NCI-H748 (cell line): ENCODE measurements at regions not wholly inside any gene's neighbourhood (a gene's known extent, or its start where the extent isn't known, plus 50 kb on each side); places are given as distances from the start of the nearest gene placed in this dataset.

ENCODE experiments used
- DNase-seq: peaks from one replicate; lab custom pipeline; 2025; ENCODE audit not compliant: unreplicated experiment; lab: John Stamatoyannopoulos, UW

DNA sequence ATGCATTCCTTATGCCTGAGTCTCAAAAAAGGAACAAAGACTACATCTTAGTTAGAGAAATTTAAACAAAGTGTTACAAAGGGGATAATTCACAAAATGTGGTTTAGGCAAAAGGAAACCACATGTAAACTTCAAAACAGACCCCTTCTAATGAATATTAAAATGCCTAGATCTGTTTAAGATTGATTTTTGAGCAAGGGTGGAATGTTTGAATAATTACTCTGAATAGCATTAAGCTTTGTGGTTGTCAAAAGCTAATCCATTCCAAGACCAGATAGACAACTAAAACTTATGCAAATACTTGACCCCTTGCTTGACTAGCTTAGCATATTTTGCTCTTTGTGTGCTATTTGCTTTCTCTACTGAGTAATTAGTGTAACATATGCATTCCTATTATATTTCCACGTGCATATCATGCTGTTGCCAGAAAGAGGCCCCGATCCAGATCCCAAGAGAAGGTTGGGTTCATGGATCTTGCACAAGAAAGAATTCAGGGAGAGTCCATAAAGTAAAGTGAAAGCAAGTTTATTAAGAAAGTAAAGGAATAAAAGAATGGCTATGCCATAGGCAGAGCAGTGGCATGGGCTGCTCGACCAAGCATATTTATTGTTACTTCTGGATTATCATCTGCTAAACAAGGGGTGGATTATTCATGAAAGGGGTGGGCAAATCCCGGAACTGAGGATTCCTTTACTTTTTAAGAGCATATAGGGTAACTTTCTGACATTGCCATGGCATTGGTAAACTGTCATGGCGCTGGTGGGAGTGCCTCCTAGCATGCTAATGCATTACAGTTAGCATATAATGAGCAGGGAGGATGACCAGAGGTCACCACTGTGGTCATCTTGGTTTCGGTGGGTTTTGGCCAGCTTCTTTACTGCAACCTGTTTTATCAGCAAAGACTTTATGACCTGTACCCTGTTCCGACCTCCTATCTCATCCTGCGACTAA lies 1193.4 kb upstream of the EYS start:
- no peak for DNase-seq

DNA sequence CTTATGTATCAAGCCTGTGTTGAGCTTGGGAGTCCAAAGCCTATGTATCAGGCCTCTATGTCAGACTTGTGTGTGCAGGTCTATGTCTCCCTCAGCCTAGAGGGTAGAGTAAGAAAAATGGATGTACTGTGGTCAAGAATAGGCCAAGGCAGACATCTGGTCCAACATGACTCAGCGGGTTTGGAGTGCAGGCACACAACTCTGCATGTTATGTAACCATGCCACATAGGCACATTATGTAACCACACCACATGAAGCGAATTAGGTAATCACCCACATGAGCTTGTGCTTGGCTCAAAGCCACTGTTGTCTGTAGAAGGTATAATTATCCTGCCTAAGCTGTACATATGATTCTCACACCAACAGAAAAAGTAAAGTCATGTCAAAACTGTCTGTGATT lies 1190.5 kb upstream of the EYS start:
- DNase-seq: peak; percentile 57

DNA sequence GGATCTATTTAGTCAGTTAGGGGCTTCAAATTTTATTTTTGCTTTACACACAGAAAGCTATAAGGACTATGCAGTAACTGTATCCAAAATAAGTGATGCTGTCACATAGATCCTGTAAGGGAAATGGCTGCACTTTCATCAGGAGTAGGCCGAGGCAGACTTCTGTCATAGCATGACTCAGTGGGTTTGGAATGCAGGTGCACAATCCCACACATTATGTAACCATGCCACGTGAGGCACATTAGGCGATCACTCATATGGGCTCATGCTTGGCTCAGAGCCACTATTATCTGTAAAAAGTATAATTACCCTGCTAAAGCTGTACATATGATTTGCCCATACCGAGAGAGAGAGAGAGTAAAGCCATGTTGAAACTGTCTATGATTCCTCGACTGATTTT lies 1189.4 kb upstream of the EYS start:
- DNase-seq: no peak

DNA sequence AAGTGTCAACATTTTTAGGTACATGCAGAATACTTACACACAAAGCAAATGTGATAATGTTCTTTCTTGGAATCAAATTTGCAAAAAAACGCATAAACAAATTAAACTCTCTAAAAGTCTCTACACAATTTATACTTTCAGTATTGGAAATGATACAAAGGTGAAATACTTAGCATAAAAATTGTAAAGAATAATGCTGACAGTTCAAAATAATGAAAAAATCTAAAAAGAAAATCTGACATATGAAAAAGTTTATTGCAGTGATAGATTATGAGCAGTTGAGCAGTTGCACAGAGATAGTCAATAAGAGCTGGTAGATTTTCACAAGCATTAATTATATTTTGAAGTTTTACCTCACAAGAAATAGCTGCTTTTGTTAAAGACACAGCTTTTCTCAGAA lies 1176.4 kb upstream of the EYS start:
- no peak for DNase-seq

DNA sequence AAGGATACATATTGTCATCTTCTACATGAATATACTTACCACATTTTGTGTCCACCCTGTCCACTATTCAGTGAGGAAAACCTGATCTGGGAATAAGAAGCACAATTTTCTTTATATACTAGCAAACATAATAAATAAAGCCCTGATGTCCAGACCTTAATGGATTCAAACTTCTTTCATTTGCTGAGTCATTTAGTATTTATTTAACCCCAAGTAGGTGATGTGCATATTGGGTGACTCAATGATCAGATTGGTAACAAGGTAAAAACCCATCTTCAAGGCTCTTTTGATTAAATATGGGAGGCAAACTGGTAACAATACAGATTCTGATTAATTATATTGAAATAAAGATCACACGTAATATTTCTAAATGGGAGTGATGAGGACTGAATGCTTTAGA lies 1159.8 kb upstream of the EYS start:
- no peak for DNase-seq

DNA sequence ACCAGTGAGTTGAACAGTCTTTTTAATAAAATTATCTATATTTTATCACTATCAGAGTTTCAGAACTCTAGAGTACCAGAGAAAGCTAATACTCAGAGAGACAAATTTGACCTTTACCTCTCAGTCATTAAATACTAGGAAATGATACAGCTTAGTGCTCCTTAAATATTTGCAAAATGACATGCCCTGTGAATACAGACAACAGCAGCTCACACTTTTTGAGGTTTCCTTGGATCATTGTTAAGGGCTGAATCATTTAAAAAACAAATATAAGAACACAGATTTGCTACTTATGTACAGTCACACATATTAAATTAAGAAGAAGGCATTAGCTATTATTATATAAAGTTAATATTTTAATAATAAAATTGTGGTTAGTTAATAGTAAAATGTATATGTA lies 1158.7 kb upstream of the EYS start:
- DNase-seq: no peak

DNA sequence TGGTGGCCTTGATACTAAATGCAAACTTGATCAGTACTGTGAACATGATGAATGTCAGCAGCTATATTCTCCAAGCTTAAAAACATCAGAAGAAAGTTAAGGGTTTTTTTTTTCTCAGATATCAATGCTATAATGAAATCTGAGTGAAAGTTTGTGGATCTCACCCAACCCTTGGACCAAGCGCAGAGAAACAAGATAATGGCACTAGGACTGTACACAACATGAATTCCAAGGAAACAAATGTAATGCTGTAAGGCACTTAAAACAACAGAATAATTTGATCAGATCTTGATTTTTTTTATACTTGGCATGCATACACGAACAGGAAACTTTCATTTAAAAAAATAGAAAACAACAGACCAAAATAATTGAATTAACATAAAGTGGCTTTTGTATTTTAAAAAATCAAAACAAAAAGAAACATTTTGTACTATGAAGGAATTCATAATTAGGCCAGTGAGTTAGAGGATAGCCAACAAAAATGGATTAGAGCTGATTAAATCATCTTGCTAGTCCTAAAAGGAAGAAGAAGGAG lies 1154.0 kb upstream of the EYS start:
- DNase-seq: no peak

DNA sequence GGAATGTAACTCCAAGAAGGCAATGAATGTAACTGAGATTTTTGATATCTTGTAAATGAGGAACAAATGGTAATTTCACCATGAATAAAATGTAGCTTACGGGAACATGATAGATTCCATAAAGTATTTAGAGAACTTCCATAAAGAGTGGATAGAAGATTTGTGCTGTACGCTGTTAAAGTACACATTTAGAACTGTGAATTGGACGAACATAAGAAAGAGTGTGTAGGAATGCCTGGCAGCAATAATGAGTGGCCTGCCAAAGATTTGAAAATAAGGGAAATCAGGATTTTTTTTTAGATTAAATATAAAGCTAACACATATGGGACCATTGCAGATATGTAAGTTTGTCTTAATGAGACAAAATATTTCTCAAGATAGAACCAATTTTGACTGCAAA lies 1153.3 kb upstream of the EYS start:
- no peak for DNase-seq

DNA sequence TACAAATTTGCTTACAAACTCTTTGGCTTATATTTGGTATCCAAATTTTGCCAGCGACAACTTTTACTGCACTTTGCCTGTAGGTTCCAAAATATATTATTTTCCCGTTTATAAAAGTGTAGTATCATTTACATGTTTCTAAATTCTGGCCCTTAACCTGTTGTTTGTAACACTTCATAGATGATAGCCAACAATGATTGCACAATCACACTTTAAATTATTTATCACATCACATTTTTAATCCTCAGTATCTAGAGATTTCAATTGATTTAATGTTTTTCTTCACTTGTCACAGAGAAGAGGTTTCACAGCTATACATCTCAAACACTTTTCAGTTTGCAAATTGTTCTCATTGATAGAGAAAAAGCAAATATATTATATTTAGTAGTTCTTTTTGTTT lies 1151.2 kb upstream of the EYS start:
- DNase-seq: no peak

DNA sequence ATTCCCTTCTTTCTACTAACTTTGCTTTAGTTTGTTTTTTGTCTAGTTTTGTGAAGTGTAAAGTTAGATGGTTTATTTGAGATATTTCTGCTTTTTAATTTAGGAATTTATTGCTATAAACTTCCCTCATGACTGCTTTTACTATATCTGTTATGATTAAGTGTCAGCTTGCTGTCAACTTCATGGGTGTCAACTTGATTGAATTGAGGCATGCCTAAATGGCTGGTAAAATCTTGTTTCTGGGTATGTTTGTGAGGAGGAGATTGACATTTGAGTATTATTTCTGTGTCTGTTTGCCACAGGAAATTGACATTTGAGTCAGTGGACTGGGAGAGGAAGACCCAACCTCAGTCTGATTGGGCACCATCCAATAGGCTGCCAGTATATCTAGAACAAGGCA lies 1147.0 kb upstream of the EYS start:
- DNase-seq: no peak

DNA sequence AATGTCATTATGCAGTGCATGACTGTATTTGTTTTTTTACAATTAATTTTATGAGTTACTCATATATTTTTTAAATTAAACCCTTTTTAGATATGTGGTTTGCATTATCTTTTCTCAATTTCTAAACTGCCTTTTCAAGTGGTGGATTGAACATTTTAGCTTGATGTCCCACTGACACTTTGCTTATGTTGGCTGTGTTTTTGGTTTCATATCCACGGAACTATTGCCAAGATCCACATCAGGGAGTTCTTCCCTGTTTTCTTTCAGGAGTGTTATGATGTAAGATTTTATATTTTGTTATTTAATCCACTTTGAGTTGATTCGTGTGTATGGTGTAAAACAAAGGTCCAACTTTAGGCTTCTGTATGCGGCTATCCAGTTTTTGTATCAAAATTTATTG lies 1144.9 kb upstream of the EYS start:
- no peak for DNase-seq

DNA sequence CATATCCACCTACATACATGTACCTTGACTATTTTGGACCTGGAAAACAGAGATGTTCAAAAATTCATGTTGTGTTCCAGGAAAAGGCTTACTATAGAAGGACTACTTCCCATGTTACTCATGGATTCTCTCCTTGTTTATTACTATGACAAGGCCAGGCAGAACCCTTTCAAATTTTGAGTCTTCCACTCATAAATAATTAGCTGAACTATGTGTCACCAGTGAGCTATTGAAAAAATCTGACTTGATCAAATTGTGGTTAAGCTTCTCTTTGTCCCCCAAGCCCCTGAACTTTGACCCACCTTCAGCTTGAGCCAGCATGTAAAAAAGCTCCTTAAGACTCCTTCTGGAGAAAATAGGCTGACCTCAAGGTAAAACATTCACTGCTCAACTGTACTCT lies 1142.8 kb upstream of the EYS start:
- no peak for DNase-seq

DNA sequence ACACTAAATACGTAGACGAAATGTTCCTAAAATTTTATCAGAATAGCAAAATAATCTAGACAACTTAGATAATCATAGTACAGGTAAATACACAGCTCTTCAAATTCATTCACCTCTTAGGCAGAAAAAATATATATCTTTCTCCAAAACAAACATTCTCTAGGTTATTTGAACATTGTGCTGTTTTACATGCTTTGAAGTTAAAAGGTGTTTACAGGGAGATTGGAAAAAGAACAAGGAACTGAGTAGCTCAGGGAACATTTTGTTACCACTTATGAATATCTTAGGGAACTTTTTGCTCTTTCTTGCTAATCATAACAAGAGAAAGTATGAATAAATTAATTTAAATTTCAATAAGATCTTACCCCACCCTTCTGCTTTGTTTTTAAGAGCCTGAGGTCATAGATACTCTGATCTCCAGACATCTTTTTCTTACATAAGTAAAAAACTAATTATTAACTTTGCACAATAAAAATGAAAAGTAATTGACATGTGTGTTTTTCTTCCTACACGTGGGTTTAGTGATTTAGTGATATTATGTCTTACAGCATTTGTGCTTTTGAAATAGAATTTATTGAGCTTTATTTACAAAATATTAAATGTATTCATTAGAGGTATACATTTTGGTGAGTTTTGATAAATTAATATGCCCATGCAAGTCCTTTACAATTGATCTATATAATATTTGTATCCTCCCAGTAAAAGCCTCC lies 1141.4 kb upstream of the EYS start:
- DNase-seq: no peak

DNA sequence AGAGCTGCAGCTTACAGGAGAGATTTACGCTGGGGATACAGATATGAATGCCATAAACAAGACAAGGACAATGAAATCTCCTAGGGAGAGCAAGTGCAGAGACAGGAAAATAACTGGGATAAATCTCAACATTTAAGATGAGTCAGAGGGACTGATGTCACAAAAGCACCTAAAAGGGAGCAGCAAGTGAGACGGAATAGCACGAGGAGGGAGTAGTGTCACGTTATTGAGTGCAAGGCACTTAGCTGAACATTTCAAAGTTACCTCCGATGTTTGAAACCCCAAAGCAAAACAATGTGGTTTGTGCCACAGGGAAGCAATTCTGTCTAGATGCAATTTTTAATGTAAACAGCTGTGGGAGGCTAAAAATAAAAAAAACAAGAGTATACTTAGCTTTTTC lies 1131.7 kb upstream of the EYS start:
- no peak for DNase-seq

DNA sequence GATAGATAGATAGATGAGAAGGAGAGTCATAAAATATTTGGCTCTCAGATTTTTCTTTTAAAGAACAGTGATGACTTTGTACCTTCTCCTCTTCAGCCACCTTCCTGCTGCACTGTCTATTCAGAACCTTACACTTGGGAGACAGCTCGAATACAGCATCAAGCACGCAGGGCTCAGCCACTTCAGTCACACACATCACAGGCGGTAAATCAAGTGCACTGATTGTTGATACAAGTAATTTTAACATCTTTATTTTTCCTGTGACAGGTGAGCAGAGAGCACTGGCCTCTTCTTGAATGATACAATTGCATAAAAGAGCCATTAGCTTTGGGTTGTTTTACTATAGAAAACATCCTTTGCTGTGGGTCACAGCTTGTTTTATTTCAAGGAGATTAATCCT lies 1118.5 kb upstream of the EYS start:
- peak; percentile 82 for DNase-seq

DNA sequence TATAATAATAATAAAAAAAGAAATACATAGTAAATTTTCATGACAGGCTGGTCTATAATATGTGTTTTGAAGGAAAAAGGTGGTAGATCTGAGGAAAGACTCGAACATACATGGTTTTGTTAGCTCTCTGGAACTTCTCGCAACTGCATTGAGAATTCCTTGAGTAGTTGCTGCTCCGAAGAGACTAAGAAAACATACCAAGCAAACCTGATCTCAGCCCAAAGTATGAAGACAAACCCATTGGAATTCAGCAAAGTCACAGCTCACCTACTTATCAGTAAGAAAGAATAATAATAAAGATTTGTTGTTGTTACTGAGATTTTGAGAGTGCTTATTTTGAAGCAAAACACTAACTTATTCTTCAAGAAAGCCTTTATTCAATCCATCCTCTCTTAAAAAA lies 1107.1 kb upstream of the EYS start:
- DNase-seq: no peak

DNA sequence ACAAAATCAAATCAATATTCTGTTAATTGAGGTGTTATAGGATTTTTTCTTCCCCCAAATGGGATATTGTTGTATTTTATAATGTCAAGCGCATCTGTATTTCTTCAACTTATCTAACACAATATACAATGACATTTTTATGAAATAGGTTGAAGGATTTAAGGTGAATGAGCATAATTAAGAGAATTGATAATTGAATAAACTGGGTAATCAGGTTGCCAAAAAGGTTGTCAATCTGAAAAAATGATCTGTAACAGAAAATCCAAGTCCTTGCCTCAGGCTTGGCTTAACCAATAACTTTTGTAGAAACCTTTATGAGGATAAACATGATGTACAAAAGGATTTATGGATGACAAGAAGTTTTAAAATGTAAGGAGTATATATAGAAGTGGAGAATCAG lies 1101.7 kb upstream of the EYS start:
- DNase-seq: no peak

DNA sequence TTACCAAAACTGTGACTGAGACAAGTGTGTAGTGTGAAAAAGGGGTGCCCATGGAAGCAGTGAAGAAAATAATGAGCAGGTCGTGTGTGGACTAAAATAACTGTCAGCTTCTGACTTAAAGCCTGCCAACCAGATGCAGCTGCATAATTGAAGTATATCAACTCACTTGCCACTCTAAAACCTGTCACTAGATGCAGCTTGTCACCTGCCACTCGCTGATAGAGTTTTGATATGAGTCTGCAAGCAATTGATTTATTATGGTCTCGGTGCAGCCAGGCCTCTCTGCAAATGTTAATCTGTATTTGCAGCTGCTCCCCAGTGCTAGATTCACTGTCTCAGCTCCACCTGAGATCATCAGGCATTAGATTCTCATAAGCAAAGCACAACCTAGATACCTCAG lies 1090.0 kb upstream of the EYS start:
- no peak for DNase-seq

DNA sequence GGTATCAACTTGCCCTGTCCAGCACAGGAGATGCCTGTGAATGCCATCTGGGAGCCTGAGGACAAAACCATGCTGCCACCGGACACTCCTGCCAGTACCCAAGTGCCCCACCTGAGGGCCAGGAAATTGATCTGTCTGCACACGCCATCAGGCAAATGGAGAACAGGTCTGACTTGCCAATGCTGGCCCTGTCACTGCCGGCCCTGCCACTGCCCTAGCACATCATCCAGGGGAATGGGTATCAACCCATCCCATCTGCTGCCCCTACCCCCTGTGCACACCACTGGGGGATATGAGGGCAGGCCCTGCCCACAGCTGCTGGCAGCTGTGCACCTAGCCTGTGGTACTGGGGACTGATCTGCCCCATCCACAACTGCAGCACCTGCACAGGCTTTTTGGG lies 1081.6 kb upstream of the EYS start:
- no peak for DNase-seq

DNA sequence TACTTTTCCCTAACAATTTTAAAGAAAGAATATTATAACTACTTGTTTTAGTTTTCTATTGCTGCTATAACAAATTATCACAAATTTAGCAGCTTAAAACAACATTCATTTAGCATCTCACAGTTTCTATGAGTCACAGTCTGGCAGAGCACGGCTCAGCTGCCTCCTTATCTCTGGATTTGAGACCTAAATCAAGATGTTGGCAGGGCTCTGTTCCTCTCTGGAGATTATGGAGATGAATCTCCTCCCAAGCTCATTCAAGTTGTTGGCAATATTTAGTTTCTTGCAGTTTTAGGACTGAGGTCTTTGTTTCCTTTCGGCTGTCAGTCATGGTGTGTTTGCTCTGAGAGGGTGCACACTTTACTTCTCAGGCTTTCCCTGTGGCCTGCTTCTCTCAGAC lies 1065.8 kb upstream of the EYS start:
- DNase-seq: no peak

DNA sequence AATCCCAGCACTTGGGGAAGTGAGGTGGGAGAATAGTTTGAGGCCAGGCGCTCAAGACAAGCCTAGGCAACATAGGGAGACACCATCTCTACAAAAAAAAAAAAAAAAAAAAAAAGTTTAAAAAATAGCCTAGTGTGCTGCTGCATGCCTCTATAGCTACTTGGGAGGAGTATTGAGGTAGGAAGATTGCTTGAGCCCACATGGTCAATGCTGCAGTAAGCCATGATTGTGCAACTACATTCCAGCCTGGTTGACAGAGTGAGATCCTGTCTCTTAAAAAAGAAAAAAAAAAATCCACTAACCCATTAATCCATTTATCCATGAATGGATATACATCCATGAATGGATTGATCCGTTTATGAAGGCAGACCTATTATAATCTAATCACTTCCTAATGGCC lies 1064.6 kb upstream of the EYS start:
- DNase-seq: no peak

DNA sequence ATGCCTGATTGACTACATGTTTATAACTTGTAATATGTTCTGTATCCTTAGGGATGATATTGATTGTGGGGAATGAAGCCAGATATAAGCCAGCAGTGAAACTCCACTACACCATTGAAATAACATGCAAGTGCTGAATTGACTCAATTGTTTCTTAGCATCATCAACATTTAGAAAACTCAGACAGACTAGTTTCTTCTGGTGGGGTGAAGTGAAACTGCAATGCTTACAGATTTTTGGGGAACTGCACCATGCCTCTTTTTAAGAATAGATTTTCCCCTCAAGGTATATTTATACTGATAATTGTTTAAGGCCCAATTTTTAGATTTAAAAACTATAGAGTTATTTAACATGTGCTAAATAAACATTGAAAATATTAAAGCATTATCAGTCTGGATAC lies 1044.6 kb upstream of the EYS start:
- DNase-seq: no peak
